Left kidney (tissue), 1 donor: ENCODE measurements at regions not wholly inside any gene's neighbourhood (a gene's known extent, or its start where the extent isn't known, plus 50 kb on each side); places are given as distances from the start of the nearest gene placed in this dataset.
"Not testable (repeated sequence)": the region's sequence is repeated elsewhere in the genome, so short reads cannot be mapped to it uniquely, and the experiment has no call there.

Source experiments
- DNase-seq: peaks from one replicate; pipeline ENCODE4 v3.0.0-alpha.2; 2013

GRCh38 chr1:184888505-184888904 lies 85.8 kb downstream of the NIBAN1 start:
- no peak for DNase-seq

DNA sequence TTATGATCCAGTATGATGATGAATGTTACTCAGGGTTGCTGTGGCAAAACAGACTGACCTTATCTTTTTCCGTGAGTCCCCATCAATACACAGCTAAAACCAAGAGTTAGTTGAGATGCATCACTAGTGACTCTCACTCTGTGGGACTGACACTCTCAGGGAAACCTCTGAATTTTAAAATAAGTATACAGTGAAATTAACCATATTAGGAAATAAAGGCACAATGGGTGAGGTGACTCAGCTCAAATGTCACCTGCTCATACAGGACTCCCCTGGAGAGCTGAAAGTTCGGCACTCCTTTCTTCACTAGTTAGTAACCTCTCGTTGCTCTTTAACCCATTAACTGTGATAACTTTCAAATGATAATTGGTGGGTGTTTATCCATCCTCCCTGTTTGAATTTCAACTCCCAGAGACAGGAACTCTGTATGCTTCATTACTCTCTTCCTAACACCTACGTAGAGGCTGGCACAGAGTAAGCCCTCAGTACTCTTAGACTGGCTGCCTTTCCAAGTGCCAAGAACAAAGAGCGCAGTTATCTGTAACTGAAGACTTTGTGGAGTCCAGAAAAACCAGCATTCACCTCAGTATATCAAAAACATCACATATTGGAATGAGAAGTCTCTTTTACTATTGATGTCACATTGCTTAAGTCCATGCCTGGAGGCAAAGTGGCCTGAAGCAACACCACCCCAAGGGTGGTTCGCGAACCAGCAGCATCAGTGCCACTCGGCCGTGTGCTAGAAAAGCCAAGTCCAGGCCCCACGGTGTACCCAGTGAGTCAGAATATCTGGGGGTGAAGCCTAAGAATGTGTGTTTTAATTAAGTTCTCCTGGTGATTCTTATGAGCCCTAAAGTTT lies 91.1 kb downstream of the NIBAN1 start:
- DNase-seq: no peak

- DNase-seq: no peak
These were observed 92.1 kb downstream of the NIBAN1 start for GRCh38 chr1:184881941-184882913.

GRCh38 chr1:184879876-184880557 lies 94.3 kb downstream of the NIBAN1 start:
- DNase-seq: no peak

DNA sequence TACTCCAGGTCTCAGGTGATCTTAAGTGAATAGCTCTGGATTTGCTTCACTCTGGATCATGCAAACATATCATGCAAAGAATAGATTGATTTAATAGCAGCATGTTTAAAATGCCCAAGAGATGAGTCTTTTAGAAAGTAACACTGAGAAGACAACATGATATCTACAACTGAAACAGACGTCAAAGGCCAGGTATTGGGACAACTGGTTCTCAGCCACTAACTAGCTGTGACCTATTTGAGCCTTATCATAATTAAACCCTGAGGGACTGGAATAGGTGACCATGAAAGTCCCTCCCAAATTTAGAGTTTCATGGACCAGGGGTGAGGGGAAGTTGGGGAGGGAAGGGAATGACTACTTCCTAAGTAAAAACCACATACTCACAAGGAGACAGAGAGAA lies 95.7 kb downstream of the NIBAN1 start:
- no peak for DNase-seq

- DNase-seq: peak; percentile 7
These were observed 96.3 kb downstream of the NIBAN1 start for GRCh38 chr1:184878002-184878401.

DNA sequence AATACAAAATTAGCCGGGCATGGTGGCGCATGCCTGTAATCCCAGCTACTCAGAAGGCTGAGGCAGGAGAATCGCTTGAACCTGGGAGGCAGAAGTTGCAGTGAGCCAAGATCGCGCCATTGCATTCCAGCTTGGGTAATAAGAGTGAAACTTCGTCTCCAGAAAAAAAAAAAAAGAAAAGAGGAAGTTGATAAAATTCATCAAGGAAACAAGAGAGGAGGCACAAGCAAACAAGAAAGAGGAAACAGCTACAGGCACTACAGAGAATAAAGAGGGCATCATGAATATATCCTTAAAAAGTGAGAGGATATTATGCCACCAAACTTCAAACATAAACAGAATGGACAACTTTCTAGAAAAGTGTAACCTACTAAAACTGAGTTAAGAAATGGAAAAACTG lies 98.3 kb downstream of the NIBAN1 start:
- DNase-seq: not testable (repeated sequence)

DNA sequence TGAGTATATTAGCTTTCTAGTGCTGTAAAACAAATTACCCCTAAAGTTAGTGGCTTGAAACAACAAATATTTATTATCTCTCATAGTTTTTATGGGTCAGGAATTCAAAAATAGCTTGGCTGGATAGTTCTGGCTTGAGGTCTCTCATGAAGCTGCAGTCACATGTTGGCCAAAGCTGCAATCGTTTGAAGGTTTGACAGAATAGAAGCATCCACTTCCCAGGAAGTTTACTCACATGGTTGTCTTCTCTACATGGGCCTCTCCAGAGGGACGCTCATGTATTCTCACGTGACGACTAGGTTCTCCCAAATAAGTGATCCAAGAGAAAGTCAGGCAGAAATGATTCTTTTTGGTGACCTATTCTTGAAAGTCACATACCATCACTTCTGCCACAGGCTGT lies 99.1 kb downstream of the NIBAN1 start:
- no peak for DNase-seq

DNA sequence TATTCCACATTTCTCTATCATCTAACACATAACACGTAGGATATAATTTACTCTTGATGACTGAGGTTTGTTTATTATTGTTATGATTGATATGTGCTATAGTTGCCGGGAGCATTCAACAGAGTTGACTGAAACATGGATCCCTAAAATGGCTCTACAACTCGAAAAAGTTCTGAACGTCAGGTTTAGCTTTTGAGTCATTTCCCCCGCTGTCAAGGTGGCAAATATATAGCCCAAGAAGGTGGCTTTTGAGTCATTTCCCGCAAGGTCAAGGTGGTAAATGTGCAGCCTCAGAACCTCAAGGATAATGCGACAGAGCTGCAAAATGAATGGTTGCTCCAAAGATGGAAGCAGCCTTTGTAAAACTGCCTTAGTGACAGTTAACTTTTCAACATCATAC lies 104.0 kb downstream of the NIBAN1 start:
- no peak for DNase-seq

- DNase-seq: no peak
These were observed 106.2 kb downstream of the NIBAN1 start for GRCh38 chr1:184867866-184868689.

GRCh38 chr1:184866991-184867788 lies 107.1 kb downstream of the NIBAN1 start:
- DNase-seq: no peak

DNA sequence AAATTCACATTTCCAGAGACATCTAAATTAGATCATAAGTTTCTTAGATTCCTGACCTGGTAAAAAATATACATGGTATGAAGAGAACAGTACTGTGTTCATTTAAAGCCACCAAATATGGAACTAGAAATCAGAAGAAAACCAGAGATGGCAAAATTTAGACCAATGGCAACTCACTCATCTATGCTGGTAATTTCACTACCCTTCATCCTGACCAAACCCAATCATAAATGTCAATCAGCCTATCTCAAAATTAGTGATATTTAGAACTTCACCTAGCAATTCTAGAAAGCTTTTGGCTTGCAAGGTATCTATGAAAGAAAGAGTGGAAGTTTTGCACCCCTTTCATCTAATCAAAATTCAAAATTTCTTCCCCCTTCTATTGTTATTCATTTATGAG lies 107.7 kb downstream of the NIBAN1 start:
- DNase-seq: no peak

- DNase-seq: no peak
These were observed 108.5 kb downstream of the NIBAN1 start for GRCh38 chr1:184865831-184866230.

GRCh38 chr1:184861755-184862336 lies 107.2 kb upstream of the EDEM3 start:
- DNase-seq: no peak

GRCh38 chr1:184860985-184861754 lies 106.5 kb upstream of the EDEM3 start:
- no peak for DNase-seq

DNA sequence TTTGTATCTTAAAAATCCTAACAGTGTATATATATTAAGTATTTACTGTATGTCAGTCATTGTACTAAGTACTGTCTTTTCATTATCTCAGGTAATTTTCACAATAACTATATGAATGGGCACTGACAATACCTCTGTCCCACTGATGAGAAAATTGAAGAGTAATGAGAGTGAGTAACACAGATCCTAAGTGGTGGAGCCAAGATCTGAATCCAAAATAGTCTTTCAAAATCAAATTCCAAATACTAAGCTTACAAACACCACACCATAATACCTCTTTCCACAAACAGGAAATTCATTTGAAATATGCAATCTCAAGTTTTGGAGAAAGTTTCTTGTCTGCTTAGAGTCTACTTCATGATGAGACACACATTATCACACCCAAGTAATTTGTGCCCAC lies 105.9 kb upstream of the EDEM3 start:
- no peak for DNase-seq

- no peak for DNase-seq
These were observed 104.9 kb upstream of the EDEM3 start for GRCh38 chr1:184859381-184860105.

DNA sequence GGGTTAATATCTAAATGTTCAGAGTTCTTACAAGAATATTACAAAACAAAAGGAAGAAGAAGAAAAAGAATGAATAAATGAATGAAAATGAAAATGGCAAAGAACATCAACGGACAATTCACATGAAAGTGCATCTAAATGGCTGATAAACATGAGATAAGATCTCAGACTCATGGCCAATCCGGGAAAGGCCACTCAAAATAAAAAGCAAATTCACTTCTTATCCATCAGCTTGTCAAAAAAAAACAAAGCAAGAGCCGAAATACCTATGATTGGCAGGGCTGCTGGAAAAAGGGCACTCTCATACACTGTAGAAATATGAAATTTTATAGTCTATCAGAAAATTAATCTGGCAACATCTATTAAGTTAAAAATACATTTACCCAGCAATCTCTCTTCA lies 103.6 kb upstream of the EDEM3 start:
- no peak for DNase-seq
